ENCODE measurements at regions not wholly inside any gene's neighbourhood (a gene's known extent, or its start where the extent isn't known, plus 50 kb on each side); places are given as distances from the start of the nearest gene placed in this dataset.

DNA sequence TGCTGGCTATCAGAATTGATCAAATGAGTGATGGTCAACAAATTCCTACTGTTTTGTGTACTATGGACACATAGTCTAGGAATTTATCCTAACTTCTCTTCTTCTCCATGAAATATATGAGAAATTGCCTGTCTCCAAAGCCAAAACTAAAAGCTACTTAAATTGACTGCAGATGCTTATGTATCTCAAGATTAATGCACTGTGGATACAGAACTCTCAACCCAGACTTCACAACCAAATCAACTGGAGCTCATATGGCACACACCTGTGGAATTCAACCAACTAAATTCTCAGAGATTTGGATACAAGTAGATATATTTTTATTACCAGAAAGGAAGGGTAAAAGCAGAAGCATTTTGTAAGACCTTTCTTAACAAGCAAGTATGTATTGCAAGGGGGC lies 566.1 kb downstream of the LTN1 start:
- TF ChIP-seq, protein P1, sequence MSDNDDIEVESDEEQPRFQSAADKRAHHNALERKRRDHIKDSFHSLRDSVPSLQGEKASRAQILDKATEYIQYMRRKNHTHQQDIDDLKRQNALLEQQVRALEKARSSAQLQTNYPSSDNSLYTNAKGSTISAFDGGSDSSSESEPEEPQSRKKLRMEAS (IDR thresholded peaks at IDR 0.05; ENCODE audit: low read depth, low read length): no peak
- no peak for TF ChIP-seq POLR2A (IDR thresholded peaks at IDR 0.05; ENCODE audit: extremely low read depth, insufficient read length)
- no peak for DNase-seq (ENCODE audit: low read depth)
- H3K4me3 ChIP-seq (ENCODE audit: low read depth, low read length): no peak overlapping the region

DNA sequence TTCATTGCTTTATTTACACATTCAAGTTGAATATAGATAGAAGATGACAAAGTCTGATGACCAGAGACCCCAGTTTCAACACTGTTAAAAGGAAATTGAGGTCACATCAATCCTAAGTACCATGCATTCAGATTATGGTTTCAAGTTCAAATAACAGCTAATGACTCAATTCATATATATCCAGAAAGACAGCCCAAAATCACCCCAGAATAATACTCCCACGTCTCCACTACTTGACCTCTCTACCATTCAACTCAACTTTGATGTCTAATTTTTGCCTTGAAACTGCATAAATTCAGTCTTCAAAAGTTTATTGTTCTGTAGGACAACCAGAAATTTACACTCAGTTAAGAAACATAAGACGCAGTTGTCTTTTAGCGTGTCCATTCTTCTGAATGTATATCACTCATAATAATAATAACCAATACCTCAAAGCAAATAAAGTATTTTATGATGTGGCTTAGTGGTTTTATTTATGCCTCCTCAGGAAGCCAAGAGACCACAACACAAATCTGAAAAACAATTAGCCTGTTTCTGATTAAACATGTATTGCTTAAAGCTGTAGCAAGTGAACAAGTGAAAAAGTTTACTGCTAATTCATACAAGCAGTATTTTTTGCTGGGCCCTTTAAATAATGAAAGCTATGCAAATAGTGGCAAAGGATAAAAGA lies 569.0 kb downstream of the LTN1 start:
- no peak overlapping the region for H3K4me3 ChIP-seq (ENCODE audit: low read depth, low read length)
- TF ChIP-seq MYC (IDR thresholded peaks at IDR 0.05; ENCODE audit: low read depth, low read length) (no peak), POLR2A (IDR thresholded peaks at IDR 0.05; ENCODE audit: extremely low read depth, insufficient read length) (no peak)
- TF ChIP-seq, protein P2, sequence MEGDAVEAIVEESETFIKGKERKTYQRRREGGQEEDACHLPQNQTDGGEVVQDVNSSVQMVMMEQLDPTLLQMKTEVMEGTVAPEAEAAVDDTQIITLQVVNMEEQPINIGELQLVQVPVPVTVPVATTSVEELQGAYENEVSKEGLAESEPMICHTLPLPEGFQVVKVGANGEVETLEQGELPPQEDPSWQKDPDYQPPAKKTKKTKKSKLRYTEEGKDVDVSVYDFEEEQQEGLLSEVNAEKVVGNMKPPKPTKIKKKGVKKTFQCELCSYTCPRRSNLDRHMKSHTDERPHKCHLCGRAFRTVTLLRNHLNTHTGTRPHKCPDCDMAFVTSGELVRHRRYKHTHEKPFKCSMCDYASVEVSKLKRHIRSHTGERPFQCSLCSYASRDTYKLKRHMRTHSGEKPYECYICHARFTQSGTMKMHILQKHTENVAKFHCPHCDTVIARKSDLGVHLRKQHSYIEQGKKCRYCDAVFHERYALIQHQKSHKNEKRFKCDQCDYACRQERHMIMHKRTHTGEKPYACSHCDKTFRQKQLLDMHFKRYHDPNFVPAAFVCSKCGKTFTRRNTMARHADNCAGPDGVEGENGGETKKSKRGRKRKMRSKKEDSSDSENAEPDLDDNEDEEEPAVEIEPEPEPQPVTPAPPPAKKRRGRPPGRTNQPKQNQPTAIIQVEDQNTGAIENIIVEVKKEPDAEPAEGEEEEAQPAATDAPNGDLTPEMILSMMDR (IDR thresholded peaks at IDR 0.05; ENCODE audit: low read depth, low read length): no peak
- TF ChIP-seq, protein P1 (IDR thresholded peaks at IDR 0.05; ENCODE audit: low read depth, low read length): no peak
- DNase-seq (ENCODE audit: low read depth): no peak

DNA sequence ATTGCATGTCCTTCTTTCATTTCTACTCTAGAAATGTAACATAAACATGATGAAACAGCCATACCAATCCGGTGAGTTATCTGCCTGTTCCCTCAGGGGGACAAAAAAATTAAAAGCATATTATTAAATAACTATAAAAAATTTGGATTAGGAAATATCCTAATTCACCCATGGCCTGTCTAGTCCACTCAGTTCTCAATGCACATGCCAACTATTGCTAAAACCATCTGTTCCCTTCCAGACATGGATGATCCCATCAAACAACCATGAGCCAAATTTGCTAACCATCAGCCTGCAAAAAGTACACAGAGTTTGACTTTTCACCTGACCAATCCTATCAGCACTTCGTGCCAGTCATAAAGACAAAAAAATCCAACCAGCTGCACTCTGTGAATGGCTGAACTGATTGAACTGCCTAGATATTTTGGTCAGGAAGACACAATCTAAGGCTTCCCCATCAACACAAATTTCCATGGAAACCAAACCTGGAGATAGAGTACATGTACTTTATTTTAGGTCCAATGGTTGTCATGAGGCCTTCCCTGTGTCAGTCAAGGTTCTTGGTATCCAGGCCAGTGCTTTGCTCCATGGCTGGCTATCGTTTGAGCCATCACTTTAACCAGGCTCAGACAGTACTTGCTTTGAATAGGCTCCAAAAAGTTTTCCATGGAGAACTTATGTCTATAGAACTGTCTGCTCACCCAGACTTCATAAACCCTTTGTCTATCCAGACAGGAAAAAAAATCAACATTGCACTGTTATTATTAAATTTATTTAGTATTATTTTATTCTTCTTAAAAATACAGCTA lies 570.8 kb downstream of the LTN1 start:
- no peak for DNase-seq (ENCODE audit: low read depth)
- no peak overlapping the region for H3K4me3 ChIP-seq (ENCODE audit: low read depth, low read length)
- TF ChIP-seq MYC (IDR thresholded peaks at IDR 0.05; ENCODE audit: low read depth, low read length) (no peak), POLR2A (IDR thresholded peaks at IDR 0.05; ENCODE audit: extremely low read depth, insufficient read length) (no peak)
- TF ChIP-seq, protein P2 (IDR thresholded peaks at IDR 0.05; ENCODE audit: low read depth, low read length): no peak
- TF ChIP-seq, protein P1 (IDR thresholded peaks at IDR 0.05; ENCODE audit: low read depth, low read length): no peak

DNA sequence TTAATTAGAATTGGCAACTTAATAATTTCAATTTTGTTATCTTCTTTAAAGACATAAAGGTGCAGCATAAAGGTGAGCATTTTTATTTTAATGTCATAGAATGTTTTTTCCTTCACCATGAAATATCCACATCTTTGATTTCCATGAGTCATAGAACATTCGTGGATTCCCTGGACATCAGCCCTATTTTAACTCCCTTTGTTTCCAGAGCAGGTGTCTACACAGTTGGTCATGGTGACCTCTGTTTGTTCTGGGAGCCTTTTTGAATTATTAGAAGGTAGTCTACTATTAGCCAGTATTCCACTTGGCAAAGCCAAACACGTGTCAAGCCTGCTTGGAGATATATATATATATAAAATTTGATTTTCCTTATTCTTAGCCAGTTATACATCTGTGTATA lies 572.9 kb downstream of the LTN1 start:
- TF ChIP-seq, protein P1 (IDR thresholded peaks at IDR 0.05; ENCODE audit: low read depth, low read length): no peak
- no peak for TF ChIP-seq POLR2A (IDR thresholded peaks at IDR 0.05; ENCODE audit: extremely low read depth, insufficient read length)
- no peak for TF ChIP-seq MYC (IDR thresholded peaks at IDR 0.05; ENCODE audit: low read depth, low read length)
- TF ChIP-seq, protein P2 (IDR thresholded peaks at IDR 0.05; ENCODE audit: low read depth, low read length): no peak
- H3K4me3 ChIP-seq (ENCODE audit: low read depth, low read length): no peak overlapping the region
- no peak for DNase-seq (ENCODE audit: low read depth)

DNA sequence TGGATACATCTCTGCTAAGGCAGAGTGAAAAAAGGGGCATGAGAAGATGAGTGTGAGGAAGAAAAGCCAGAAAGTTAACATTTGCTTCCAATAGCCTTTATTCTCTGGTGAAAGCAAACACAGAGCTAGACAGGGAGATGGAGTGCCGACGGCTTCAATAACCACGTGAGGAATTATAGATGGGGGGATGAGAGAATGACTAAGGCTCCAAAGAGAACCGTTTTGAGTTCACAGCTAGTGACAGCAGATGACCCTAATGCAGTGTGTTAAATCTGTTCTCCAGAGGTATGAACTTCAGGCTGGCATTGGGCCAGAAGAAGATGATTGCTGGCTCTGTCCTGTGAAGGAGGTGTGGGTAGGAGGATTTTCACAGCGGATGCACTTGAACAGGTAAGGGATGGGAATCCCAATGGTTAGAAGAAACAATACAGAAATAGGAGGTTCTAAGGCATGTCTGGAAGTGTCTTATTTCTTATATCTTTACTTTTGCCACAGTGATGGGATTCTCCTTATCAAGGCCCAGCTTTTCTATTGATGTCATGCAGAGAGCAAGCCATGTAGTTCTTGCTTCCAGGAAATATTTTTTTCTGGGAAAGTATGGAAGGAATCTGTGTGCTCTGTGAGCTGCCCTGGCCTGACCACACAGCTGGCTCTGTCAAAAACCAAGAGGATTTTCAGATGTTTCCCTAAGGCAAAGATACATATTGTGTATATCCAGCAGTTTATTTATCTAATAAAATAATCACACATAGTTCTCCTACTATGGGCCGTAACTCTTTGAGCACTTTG lies 573.8 kb downstream of the LTN1 start:
- TF ChIP-seq MYC (IDR thresholded peaks at IDR 0.05; ENCODE audit: low read depth, low read length): no peak
- no peak for TF ChIP-seq POLR2A (IDR thresholded peaks at IDR 0.05; ENCODE audit: extremely low read depth, insufficient read length)
- TF ChIP-seq, protein P2 (IDR thresholded peaks at IDR 0.05; ENCODE audit: low read depth, low read length): no peak
- TF ChIP-seq, protein P1 (IDR thresholded peaks at IDR 0.05; ENCODE audit: low read depth, low read length): no peak
- H3K4me3 ChIP-seq (ENCODE audit: low read depth, low read length): no peak overlapping the region
- no peak for DNase-seq (ENCODE audit: low read depth)

Measured in NB4 (cell line).